ENCODE measurements at regions not wholly inside any gene's neighbourhood (a gene's known extent, or its start where the extent isn't known, plus 50 kb on each side); places are given as distances from the start of the nearest gene placed in this dataset.

DNA sequence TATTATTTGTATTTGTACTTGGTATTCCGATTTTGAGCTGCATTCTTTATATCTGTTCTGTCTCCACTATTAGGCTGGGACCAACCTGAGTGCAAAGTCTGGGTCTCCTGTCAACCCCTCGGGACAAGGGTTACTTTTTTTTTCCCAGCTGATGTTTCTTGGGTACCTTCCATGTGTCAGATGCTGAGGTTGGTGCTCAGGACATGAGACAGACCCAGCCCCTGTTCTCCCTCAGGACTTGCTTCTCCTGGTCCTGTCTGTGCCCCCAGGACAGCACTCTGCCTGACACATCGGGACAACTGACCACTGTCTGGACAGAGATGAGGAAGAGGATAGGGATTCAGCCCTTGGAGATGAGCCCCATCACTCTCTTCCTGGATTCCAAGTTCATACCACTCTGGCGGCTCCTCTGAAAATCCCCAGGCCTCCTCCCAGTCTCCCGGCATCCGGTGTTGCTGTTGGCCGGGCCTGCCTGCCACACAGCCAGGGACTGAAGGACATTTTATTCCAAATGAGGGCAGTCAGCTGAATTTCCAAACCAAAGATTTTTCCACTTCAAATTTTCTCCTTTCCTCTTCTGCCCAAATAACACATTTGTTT lies 55.6 kb upstream of the FMOD start:
- FAIRE-seq (no peak), DNase-seq (ENCODE audit: low read depth in 1 of 2, low spot score in 1 of 2) (no peak), ATAC-seq (no peak)
- TF ChIP-seq SMC3 (IDR thresholded peaks at IDR 0.05) (no peak), HMGXB4 (CRISPR knock-in tag; IDR thresholded peaks at IDR 0.05; ENCODE audit: borderline replicate concordance) (no peak), CTCF (IDR thresholded peaks at IDR 0.05) (no peak), CEBPB (IDR thresholded peaks at IDR 0.05) (no peak), MYC (IDR thresholded peaks at IDR 0.05; ENCODE audit: borderline replicate concordance, low read length) (no peak), FOSB (CRISPR knock-in tag; IDR thresholded peaks at IDR 0.05) (no peak), TFCP2L1 (CRISPR knock-in tag; IDR thresholded peaks at IDR 0.05) (no peak), GATA3 (IDR thresholded peaks at IDR 0.05; ENCODE audit: borderline replicate concordance) (no peak), SREBF2 (IDR thresholded peaks at IDR 0.05) (no peak), JUN (IDR thresholded peaks at IDR 0.05) (no peak)
- TF ChIP-seq, protein P1, sequence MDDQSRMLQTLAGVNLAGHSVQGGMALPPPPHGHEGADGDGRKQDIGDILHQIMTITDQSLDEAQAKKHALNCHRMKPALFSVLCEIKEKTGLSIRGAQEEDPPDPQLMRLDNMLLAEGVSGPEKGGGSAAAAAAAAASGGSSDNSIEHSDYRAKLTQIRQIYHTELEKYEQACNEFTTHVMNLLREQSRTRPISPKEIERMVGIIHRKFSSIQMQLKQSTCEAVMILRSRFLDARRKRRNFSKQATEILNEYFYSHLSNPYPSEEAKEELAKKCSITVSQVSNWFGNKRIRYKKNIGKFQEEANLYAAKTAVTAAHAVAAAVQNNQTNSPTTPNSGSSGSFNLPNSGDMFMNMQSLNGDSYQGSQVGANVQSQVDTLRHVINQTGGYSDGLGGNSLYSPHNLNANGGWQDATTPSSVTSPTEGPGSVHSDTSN (IDR thresholded peaks at IDR 0.05), result no peak
- TF ChIP-seq, protein P2, sequence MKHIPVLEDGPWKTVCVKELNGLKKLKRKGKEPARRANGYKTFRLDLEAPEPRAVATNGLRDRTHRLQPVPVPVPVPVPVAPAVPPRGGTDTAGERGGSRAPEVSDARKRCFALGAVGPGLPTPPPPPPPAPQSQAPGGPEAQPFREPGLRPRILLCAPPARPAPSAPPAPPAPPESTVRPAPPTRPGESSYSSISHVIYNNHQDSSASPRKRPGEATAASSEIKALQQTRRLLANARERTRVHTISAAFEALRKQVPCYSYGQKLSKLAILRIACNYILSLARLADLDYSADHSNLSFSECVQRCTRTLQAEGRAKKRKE (CRISPR knock-in tag; IDR thresholded peaks at IDR 0.05; ENCODE audit: low read depth), result no peak
- TF ChIP-seq, protein P3, sequence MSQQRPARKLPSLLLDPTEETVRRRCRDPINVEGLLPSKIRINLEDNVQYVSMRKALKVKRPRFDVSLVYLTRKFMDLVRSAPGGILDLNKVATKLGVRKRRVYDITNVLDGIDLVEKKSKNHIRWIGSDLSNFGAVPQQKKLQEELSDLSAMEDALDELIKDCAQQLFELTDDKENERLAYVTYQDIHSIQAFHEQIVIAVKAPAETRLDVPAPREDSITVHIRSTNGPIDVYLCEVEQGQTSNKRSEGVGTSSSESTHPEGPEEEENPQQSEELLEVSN (IDR thresholded peaks at IDR 0.05; ENCODE audit: borderline replicate concordance, low read depth), result no peak
- Histone ChIP-seq H3K4me1 (peaks cover 6% of the 10 kb centered on the region; the same call in 2 of the 3 replicates), H3K9me3 (0 out of 3 replicates have a peak, but pooled peaks cover 5% of the 10 kb centered on the region), H3K27ac (no peak overlapping the region), H3K4me3 (no peak overlapping the region), H3K4me2 (no peak overlapping the region)
- ChIA-PET POLR2A (no interaction called here), CTCF (no interaction called here)
- WGBS (ENCODE audit: missing lambda C conversion rate), result 35% methylated on average over 7 of the region's 7 CpGs

DNA sequence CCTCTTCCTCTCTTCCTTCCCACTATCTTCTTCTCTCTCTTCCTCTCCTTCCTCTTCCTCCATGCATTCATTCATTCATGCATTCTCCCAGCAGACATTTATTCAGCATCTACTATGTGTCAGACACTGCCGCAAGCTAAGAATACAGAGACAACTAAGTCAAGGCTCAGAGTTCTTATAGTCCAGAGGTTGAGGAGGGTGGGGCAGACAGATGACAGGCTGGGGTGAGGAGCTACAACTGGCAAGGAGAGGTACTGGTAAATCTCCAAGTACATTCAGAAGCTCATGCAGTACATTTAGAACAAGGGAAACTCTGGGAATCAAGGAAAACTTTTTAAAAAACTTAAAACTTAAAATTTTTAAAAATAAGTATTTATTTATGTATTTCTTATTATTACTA lies 56.4 kb upstream of the FMOD start:
- Histone ChIP-seq H3K4me3 (no peak overlapping the region), H3K4me1 (peaks cover 6% of the 10 kb centered on the region; the same call in 2 of the 3 replicates), H3K9me3 (0 out of 3 replicates have a peak, but pooled peaks cover 5% of the 10 kb centered on the region), H3K27ac (no peak overlapping the region), H3K4me2 (no peak overlapping the region)
- TF ChIP-seq RAD21 (conservative IDR thresholded peaks at IDR 0.05 in 1 of 2, IDR thresholded peaks at IDR 0.05 in 1 of 2), result no peak
- TF ChIP-seq ZNF302 (CRISPR knock-in tag; IDR thresholded peaks at IDR 0.05), result no peak
- no peak for TF ChIP-seq NPAS2 (CRISPR knock-in tag; IDR thresholded peaks at IDR 0.05; ENCODE audit: borderline replicate concordance)
- no peak for TF ChIP-seq CHD2 (IDR thresholded peaks at IDR 0.05; ENCODE audit: low read length, partially characterized antibody)
- no peak for TF ChIP-seq JUN (IDR thresholded peaks at IDR 0.05)
- no peak for TF ChIP-seq FOSL2 (IDR thresholded peaks at IDR 0.05)
- no peak for TF ChIP-seq FOSL2 (CRISPR knock-in tag; IDR thresholded peaks at IDR 0.05)
- TF ChIP-seq CEBPB (IDR thresholded peaks at IDR 0.05), result no peak
- TF ChIP-seq, protein P3 (IDR thresholded peaks at IDR 0.05; ENCODE audit: borderline replicate concordance, low read depth), result no peak
- TF ChIP-seq EHMT2 (IDR thresholded peaks at IDR 0.05; ENCODE audit: low read depth), result no peak
- TF ChIP-seq RNF2 (IDR thresholded peaks at IDR 0.05; ENCODE audit: borderline replicate concordance, low read depth), result no peak
- TF ChIP-seq RCOR1 (IDR thresholded peaks at IDR 0.05; ENCODE audit: low read depth, low read length), result no peak
- no peak for TF ChIP-seq SMC3 (IDR thresholded peaks at IDR 0.05)
- TF ChIP-seq, protein P4, sequence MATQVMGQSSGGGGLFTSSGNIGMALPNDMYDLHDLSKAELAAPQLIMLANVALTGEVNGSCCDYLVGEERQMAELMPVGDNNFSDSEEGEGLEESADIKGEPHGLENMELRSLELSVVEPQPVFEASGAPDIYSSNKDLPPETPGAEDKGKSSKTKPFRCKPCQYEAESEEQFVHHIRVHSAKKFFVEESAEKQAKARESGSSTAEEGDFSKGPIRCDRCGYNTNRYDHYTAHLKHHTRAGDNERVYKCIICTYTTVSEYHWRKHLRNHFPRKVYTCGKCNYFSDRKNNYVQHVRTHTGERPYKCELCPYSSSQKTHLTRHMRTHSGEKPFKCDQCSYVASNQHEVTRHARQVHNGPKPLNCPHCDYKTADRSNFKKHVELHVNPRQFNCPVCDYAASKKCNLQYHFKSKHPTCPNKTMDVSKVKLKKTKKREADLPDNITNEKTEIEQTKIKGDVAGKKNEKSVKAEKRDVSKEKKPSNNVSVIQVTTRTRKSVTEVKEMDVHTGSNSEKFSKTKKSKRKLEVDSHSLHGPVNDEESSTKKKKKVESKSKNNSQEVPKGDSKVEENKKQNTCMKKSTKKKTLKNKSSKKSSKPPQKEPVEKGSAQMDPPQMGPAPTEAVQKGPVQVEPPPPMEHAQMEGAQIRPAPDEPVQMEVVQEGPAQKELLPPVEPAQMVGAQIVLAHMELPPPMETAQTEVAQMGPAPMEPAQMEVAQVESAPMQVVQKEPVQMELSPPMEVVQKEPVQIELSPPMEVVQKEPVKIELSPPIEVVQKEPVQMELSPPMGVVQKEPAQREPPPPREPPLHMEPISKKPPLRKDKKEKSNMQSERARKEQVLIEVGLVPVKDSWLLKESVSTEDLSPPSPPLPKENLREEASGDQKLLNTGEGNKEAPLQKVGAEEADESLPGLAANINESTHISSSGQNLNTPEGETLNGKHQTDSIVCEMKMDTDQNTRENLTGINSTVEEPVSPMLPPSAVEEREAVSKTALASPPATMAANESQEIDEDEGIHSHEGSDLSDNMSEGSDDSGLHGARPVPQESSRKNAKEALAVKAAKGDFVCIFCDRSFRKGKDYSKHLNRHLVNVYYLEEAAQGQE (IDR thresholded peaks at IDR 0.05), result no peak
- TF ChIP-seq KDM5A (IDR thresholded peaks at IDR 0.05), result no peak
- no peak for TF ChIP-seq SREBF2 (IDR thresholded peaks at IDR 0.05)
- TF ChIP-seq HDAC2 (IDR thresholded peaks at IDR 0.05), result no peak
- DNase-seq (ENCODE audit: low read depth in 1 of 2, low spot score in 1 of 2), result no peak
- ChIA-PET CTCF (no interaction called here), POLR2A (no interaction called here)
- no peak for ATAC-seq
- WGBS (ENCODE audit: missing lambda C conversion rate), result 88% methylated on average over 1 of the region's 1 CpG
- no peak for FAIRE-seq

Data from A549 (cell line).